Right lobe of liver (tissue), 6 donors: ENCODE measurements at regions not wholly inside any gene's neighbourhood (a gene's known extent, or its start where the extent isn't known, plus 50 kb on each side); places are given as distances from the start of the nearest gene placed in this dataset.

ENCODE experiments used
- ATAC-seq, 4 donors: fragments of 200-7000 bp; cut with Tn5 transposase; one replicate each; pipeline ENCODE4 v1.9.1; 2020; ENCODE audit warnings: mild to moderate bottlenecking in 4 of 4, moderate library complexity in 4 of 4
- DNase-seq, 3 donors: peaks; one replicate each; pipeline ENCODE4 v3.0.0-alpha.2; 2020
- H3K27ac ChIP-seq, 3 donors: fragments of 200-600 bp; one replicate each; pipeline ENCODE4 v1.8.0; 2022
- H3K27me3 ChIP-seq, 2 donors: fragments of 200-600 bp; one replicate each; pipeline ENCODE4 v1.8.0; 2022
- H3K36me3 ChIP-seq, 4 donors: fragments of 200-600 bp; sonication (generic) in 1 of 4; one replicate each; pipeline versions ENCODE4 v1.5.1 to v1.8.0; 2017 to 2022; ENCODE audit warnings: control low read depth in 1 of 4
- H3K4me1 ChIP-seq, 4 donors: fragments of 200-600 bp; sonication (generic) in 1 of 4; one replicate each; pipeline versions ENCODE4 v1.5.1 to v1.8.0; 2017 to 2022; ENCODE audit warnings: control low read depth in 1 of 4
- H3K4me3 ChIP-seq, 3 donors: fragments of 200-600 bp; one replicate each; pipeline ENCODE4 v1.8.0; 2022
- H3K9me3 ChIP-seq, 4 donors: fragments of 200-600 bp; sonication (generic) in 1 of 4; one replicate each; pipeline versions ENCODE4 v1.5.1 to v1.8.0; 2017 to 2022; ENCODE audit warnings: control low read depth in 1 of 4
- CTCF ChIP-seq, 4 donors: fragments of 200-600 bp in 3 of 4; fragments of 450-650 bp in 1 of 4; IDR thresholded peaks; one replicate each; pipeline versions ENCODE4 v1.5.1 to v1.8.0; 2016 to 2022; ENCODE audit warnings: antibody characterized with exemption in 4 of 4, mild to moderate bottlenecking in 2 of 4
- POLR2A ChIP-seq: fragments of 450-650 bp; IDR thresholded peaks from one replicate; pipeline ENCODE4 v1.6.1; 2017; ENCODE audit warnings: antibody characterized with exemption, mild to moderate bottlenecking
- WGBS: methylation state at CpG from one replicate; pipeline ENCODE4 v1.1.6; 2018; ENCODE audit warnings: low coverage, low lambda C conversion rate; ENCODE audit not compliant: insufficient coverage; ENCODE audit errors: missing lambda C conversion rate; 5-methylcytosine and 5-hydroxymethylcytosine counted together
- intact Hi-C, 2 donors: fragments of 100-400 bp; cut with DNase I; formaldehyde crosslinking; loops; one replicate each; pipeline versions ENCODE4 v1.11.2 to v1.14.1; 2022
- donor health status: DM: no; HTN: yes; CAD: no.
- donor health status: DM: no; HTN: no; CAD: no.
- donor health status: DM: no; HTN: no; CAD: no.
- donor health status: DM: no; HTN: yes; CAD: no.
- donor health status: DM: no; HTN: yes; CAD: no.

DNA sequence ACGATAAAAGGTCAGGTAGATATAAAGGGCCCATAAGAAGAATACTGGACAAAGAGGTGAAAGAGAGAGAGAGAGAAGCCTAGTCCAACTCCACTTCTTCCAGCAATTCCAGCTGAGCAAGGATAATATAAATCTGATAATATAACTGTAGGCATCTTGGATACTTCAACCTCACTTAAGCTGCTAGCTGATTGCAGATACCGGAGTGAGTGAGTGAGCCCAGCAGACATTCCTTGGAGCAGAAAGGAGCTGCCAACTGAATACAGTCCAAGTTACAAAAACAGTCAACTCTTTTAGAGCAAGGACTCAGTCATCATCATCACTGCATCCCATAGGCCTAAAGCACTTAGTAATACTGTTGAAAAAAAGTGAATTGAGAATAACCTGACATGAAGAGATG is 387.6 kb downstream of the SLITRK6 start:
- H3K9me3 ChIP-seq: no peaks in the 10 kb centered on the region
- no peaks in the 10 kb centered on the region for H3K36me3 ChIP-seq
- H3K4me1 ChIP-seq: no peaks in the 10 kb centered on the region
- no peak for DNase-seq
- WGBS: 62% methylated on average over 2 of the region's 2 CpGs
- H3K27ac ChIP-seq: no peak overlapping the region
- no peak for ATAC-seq
- TF ChIP-seq POLR2A (no peak), CTCF (IDR thresholded peaks at IDR 0.05) (no peak)
- H3K4me3 ChIP-seq: no peak overlapping the region
- H3K27me3 ChIP-seq: no peaks in the 10 kb centered on the region
- intact Hi-C loops: no loop called here

DNA sequence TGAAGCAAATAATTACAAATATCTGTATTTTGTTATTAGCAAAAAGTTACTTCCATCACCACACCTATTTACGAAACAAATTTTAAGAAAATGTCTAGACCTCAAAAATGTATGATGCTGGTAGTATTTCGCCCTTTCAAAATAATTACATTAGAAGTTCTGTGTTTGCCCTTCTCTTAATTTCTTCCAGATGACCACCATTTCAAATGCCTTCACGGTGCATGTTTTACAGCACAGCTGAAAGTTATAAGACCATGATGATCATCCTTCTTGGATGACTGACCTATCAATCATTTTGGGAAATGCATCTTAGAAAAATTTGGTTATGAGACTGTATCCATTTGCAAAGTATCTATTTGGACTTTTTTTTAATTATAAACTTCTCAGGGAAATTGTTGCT is 390.8 kb downstream of the SLITRK6 start:
- Histone ChIP-seq H3K36me3 (no peaks in the 10 kb centered on the region), H3K4me1 (no peaks in the 10 kb centered on the region), H3K27ac (no peak overlapping the region), H3K4me3 (no peak overlapping the region), H3K27me3 (no peaks in the 10 kb centered on the region), H3K9me3 (no peaks in the 10 kb centered on the region)
- TF ChIP-seq POLR2A (no peak), CTCF (IDR thresholded peaks at IDR 0.05) (no peak)
- WGBS: 71% methylated on average over 3 of the region's 3 CpGs
- DNase-seq: no peak
- no peak for ATAC-seq
- intact Hi-C loops: no loop called here

GRCh38 chr13:85406269-85406975 is 392.8 kb downstream of the SLITRK6 start:
- ATAC-seq (no peak), DNase-seq (no peak)
- WGBS: 58% methylated on average over 5 of the region's 5 CpGs
- Histone ChIP-seq H3K4me1 (no peaks in the 10 kb centered on the region), H3K4me3 (no peak overlapping the region), H3K27ac (no peak overlapping the region), H3K9me3 (no peaks in the 10 kb centered on the region), H3K36me3 (no peaks in the 10 kb centered on the region), H3K27me3 (no peaks in the 10 kb centered on the region)
- intact Hi-C loops: no loop called here
- TF ChIP-seq CTCF (IDR thresholded peaks at IDR 0.05): no peak
- TF ChIP-seq POLR2A: no peak

DNA sequence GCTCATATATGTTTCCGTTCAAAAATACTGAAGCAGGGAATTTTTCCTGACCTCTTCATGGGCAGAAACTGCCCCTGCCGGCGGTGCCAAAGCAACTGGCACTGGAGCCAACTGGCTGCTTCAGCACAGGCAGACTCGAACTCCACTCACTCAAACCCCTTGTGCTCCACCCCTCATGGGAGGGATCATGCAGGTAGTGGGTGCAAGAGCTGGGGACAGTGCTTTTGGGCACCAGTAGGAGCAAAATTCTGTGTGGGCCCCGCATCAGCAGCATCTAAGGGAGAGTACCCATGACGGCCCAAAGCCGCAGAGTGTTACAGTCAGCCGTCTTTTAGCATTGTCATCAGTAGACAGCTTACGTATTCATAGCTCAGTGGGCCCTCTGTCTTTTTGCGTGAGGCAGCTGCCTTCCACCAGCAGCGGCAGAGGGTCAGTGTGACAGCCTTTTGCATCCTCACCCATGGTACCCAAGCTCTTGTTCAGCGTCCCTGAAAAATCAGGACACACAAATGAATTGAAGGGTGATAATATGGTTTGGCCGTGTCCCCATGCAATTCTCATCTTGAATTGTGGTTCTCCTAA is 393.8 kb downstream of the SLITRK6 start:
- DNase-seq (no peak), ATAC-seq (no peak)
- H3K4me3 ChIP-seq: no peak overlapping the region
- no peaks in the 10 kb centered on the region for H3K9me3 ChIP-seq
- no peaks in the 10 kb centered on the region for H3K4me1 ChIP-seq
- intact Hi-C loops: no loop called here
- H3K27ac ChIP-seq: no peak overlapping the region
- no peaks in the 10 kb centered on the region for H3K27me3 ChIP-seq
- TF ChIP-seq CTCF (IDR thresholded peaks at IDR 0.05) (no peak), POLR2A (no peak)
- WGBS: 50% methylated on average over 2 of the region's 13 CpGs
- H3K36me3 ChIP-seq: no peaks in the 10 kb centered on the region
